Psoas muscle (tissue), 7 donors: ENCODE measurements at regions not wholly inside any gene's neighbourhood (a gene's known extent, or its start where the extent isn't known, plus 50 kb on each side); places are given as distances from the start of the nearest gene placed in this dataset.

Experiments
- ATAC-seq, 4 donors: fragments of 200-7000 bp; cut with Tn5 transposase; one replicate each; pipeline ENCODE4 v1.9.1; 2020; ENCODE audit warnings: moderate library complexity in 3 of 4, mild to moderate bottlenecking in 2 of 4
- DNase-seq, 2 donors: peaks; one replicate each; pipeline ENCODE4 v3.0.0-alpha.2; 2020
- H3K27ac ChIP-seq: fragments of 200-600 bp; one replicate; pipeline ENCODE4 v1.8.0; 2022
- H3K27me3 ChIP-seq, 3 donors: fragments of 200-600 bp in 1 of 3; one replicate each; pipeline versions ENCODE4 v1.6.1 to v1.8.0; 2013 to 2022; ENCODE audit warnings: low read length in 2 of 3, mild to moderate bottlenecking in 2 of 3, moderate library complexity in 1 of 3; ENCODE audit not compliant: insufficient read depth in 3 of 3
- H3K36me3 ChIP-seq, 2 donors: fragments of 200-600 bp in 1 of 2; one replicate each; pipeline versions ENCODE4 v1.6.1 to v1.8.0; 2013 to 2022; ENCODE audit warnings: low read depth in 1 of 2, mild to moderate bottlenecking in 1 of 2, moderate library complexity in 1 of 2; ENCODE audit not compliant: insufficient read depth in 1 of 2
- H3K4me1 ChIP-seq: fragments of 200-600 bp; one replicate; pipeline ENCODE4 v1.8.0; 2022
- H3K4me3 ChIP-seq: fragments of 200-600 bp; one replicate; pipeline ENCODE4 v1.8.0; 2022; ENCODE audit warnings: mild to moderate bottlenecking
- H3K9me3 ChIP-seq: fragments of 200-600 bp; one replicate; pipeline ENCODE4 v1.8.0; 2022
- CTCF ChIP-seq: fragments of 200-600 bp; IDR thresholded peaks from one replicate; pipeline ENCODE4 v1.8.0; 2022; ENCODE audit warnings: antibody characterized with exemption
- WGBS, 3 donors: extraction: QIAGEN DNeasy Blood & Tissue Kit; methylation state at CpG; one replicate each; pipeline versions ENCODE4 v1.1.6 to v1.1.7; 2013; 5-methylcytosine and 5-hydroxymethylcytosine counted together
- intact Hi-C, 2 donors: fragments of 100-400 bp; cut with DNase I; formaldehyde crosslinking; loops; one replicate each; pipeline versions ENCODE4 v1.11.0 to v1.14.2; 2022
- donor health status: healthy with polysubstance abuse.
- donor health status: DM: no; HTN: no; CAD: no; lungs with moderate emphysema.
- donor health status: Bipolar disorder and iron deficiency.
- donor health status: healthy.
- donor health status: DM: yes; HTN: yes; CAD: no.
- donor health status: DM: no; HTN: no; CAD: no.
- donor health status: DM: yes; HTN: yes; CAD: no.

DNA sequence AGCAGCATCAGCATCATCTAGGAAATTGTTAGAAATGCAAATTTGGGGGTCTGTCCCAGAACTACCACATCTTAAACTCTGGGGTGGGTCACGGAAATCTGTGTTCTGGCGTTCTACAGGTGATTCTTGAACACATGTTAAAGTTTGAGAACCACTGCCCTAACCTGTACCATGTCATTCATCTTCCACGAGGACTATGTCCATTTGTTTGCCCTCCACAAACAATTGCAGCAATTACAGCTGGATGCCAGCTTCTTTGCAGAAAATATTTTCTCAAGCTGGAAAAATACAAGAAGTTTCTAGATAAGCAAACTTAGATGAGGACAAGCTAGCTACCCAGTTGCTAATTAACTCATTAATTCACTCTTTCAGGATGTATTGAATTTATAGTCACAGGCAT, 54.1 kb downstream of the MAFB start:
- H3K27me3 ChIP-seq: no peaks in the 10 kb centered on the region
- no peaks in the 10 kb centered on the region for H3K9me3 ChIP-seq
- no peak for DNase-seq
- no peaks in the 10 kb centered on the region for H3K4me1 ChIP-seq
- no peak for TF ChIP-seq CTCF
- ATAC-seq: no peak
- no peak overlapping the region for H3K4me3 ChIP-seq
- H3K27ac ChIP-seq: no peak overlapping the region
- intact Hi-C loops: no loop called here
- 67 to 84% (median 73%) methylated on average over 3 of the region's 3 CpGs for WGBS, 3 donors
- no peaks in the 10 kb centered on the region for H3K36me3 ChIP-seq

- intact Hi-C loops: no loop called here
- Histone ChIP-seq H3K27ac (no peak overlapping the region), H3K9me3 (no peaks in the 10 kb centered on the region), H3K4me3 (no peak overlapping the region), H3K36me3 (no peaks in the 10 kb centered on the region), H3K27me3 (no peaks in the 10 kb centered on the region), H3K4me1 (no peaks in the 10 kb centered on the region)
- WGBS, 3 donors: 77 to 80% (median 79%) methylated on average over 5 of the region's 5 CpGs
- ATAC-seq: no peak
- no peak for TF ChIP-seq CTCF
- no peak for DNase-seq
These were observed 55.7 kb downstream of the MAFB start for GRCh38 chr20:40633123-40633850.

DNA sequence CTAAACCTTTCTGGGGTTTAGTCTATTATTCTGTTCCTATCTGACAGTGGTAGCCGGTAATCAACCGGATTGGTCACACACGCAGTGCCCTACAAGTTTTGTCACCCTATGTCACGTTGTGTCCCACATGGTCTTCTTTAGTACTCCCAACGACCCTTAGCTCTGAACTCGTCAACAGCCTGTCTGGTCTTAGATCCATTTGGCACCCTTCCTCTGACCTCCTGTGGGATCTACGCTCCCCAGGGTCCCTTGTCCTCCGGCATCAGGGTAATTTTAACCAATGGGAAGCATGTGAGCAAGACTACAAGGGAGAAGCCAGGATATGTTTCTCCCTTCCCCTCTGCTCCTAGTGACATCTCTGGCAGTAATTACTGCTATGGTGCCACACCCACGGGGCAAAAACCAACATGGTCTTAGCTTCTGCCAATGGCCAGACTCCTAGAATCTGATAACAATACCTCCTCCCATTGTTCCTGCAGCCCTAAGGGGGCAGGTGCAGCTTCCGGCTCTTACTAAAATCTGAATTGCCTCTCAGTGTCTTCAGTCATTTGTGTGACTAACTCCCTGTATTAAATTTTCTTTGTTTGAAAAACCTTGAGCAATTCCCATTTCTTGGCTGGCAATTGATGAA, 56.6 kb downstream of the MAFB start:
- H3K27ac ChIP-seq: no peak overlapping the region
- no peaks in the 10 kb centered on the region for H3K36me3 ChIP-seq
- no peak overlapping the region for H3K4me3 ChIP-seq
- WGBS, 3 donors: 74 to 78% (median 76%) methylated on average over 10 of the region's 10 CpGs
- H3K4me1 ChIP-seq: no peaks in the 10 kb centered on the region
- H3K27me3 ChIP-seq: no peaks in the 10 kb centered on the region
- no peak for TF ChIP-seq CTCF
- intact Hi-C loops: no loop called here
- H3K9me3 ChIP-seq: no peaks in the 10 kb centered on the region
- DNase-seq (no peak), ATAC-seq (no peak)

GRCh38 chr20:40631119-40631631, 57.9 kb downstream of the MAFB start:
- H3K9me3 ChIP-seq: peaks cover 3% of the 10 kb centered on the region
- TF ChIP-seq CTCF: no peak
- WGBS, 3 donors: 60 to 93% (median 81%) methylated on average over 10 of the region's 10 CpGs
- no peaks in the 10 kb centered on the region for H3K4me1 ChIP-seq
- no peak overlapping the region for H3K4me3 ChIP-seq
- no peaks in the 10 kb centered on the region for H3K36me3 ChIP-seq
- DNase-seq (peak in 1 of 2 donors; percentile 75), ATAC-seq (peak in 3 of 4 donors; percentile 79 to 86 (median 86))
- no peak overlapping the region for H3K27ac ChIP-seq
- intact Hi-C loops: no loop called here
- no peaks in the 10 kb centered on the region for H3K27me3 ChIP-seq
